Thyroid gland (tissue), 4 donors: ENCODE measurements at regions not wholly inside any gene's neighbourhood (a gene's known extent, or its start where the extent isn't known, plus 50 kb on each side); places are given as distances from the start of the nearest gene placed in this dataset.

Experiments
- DNase-seq, 2 donors: peaks; one replicate each; pipeline ENCODE4 v3.0.0-alpha.2; 2019
- H3K27ac ChIP-seq, 3 donors: fragments of 200-600 bp; sonication (generic); 1 replicate in 2 of 3; 2 replicates in 1 of 3; pipeline ENCODE4 v1.5.1; 2016 to 2019; ENCODE audit warnings: mild to moderate bottlenecking in 1 of 3, moderate library complexity in 1 of 3
- H3K27me3 ChIP-seq: fragments of 200-600 bp; sonication (generic); one replicate; pipeline ENCODE4 v1.5.1; 2019
- H3K36me3 ChIP-seq, 2 donors: fragments of 200-600 bp; sonication (generic); one replicate each; pipeline ENCODE4 v1.5.1; 2016 to 2019
- H3K4me1 ChIP-seq, 2 donors: fragments of 200-600 bp; sonication (generic); one replicate each; pipeline ENCODE4 v1.5.1; 2017 to 2019
- H3K4me3 ChIP-seq, 3 donors: fragments of 200-600 bp; sonication (generic); replicated peaks in 1 of 3; 1 replicate in 2 of 3; 2 replicates in 1 of 3; pipeline ENCODE4 v1.5.1; 2016; ENCODE audit warnings: mild to moderate bottlenecking in 1 of 3
- H3K9me3 ChIP-seq: fragments of 200-600 bp; sonication (generic); one replicate; pipeline ENCODE4 v1.5.1; 2017
- POLR2A ChIP-seq, 2 donors: fragments of 450-650 bp; IDR thresholded peaks; one replicate each; pipeline ENCODE4 v1.6.1; 2017; ENCODE audit warnings: antibody characterized with exemption in 2 of 2, mild to moderate bottlenecking in 2 of 2, moderate library complexity in 1 of 2
- WGBS, 2 donors: methylation state at CpG; one replicate each; pipeline ENCODE4 v1.1.5; 2017; 5-methylcytosine and 5-hydroxymethylcytosine counted together
- intact Hi-C: fragments of 100-400 bp; cut with DNase I; formaldehyde crosslinking; loops from one replicate; pipeline ENCODE4 v1.15.1; 2023
- TF ChIP-seq, protein P1 (sequence below), 6 experiments: fragments of 200-600 bp in 3 of 6; fragments of 450-650 bp in 3 of 6; sonication (generic) in 3 of 6; IDR thresholded peaks; one replicate each; pipeline ENCODE4 v1.5.1; 2016 to 2019; ENCODE audit warnings: antibody characterized with exemption in 6 of 6, mild to moderate bottlenecking in 2 of 6, inconsistent platforms in 1 of 6, moderate library complexity in 1 of 6

GRCh38 chr5:29960323-29960722, 1233.2 kb upstream of the CDH6 start:
- intact Hi-C loops = no loop called here
- no peak for DNase-seq
- Histone ChIP-seq H3K9me3 (no peaks in the 10 kb centered on the region), H3K4me1 (no peaks in the 10 kb centered on the region), H3K27me3 (no peaks in the 10 kb centered on the region), H3K36me3 (no peaks in the 10 kb centered on the region), H3K4me3 (no peak overlapping the region), H3K27ac (no peak overlapping the region)
- 70 to 80% methylated on average over 2 of the region's 2 CpGs for WGBS, 2 donors
- TF ChIP-seq, protein P1, sequence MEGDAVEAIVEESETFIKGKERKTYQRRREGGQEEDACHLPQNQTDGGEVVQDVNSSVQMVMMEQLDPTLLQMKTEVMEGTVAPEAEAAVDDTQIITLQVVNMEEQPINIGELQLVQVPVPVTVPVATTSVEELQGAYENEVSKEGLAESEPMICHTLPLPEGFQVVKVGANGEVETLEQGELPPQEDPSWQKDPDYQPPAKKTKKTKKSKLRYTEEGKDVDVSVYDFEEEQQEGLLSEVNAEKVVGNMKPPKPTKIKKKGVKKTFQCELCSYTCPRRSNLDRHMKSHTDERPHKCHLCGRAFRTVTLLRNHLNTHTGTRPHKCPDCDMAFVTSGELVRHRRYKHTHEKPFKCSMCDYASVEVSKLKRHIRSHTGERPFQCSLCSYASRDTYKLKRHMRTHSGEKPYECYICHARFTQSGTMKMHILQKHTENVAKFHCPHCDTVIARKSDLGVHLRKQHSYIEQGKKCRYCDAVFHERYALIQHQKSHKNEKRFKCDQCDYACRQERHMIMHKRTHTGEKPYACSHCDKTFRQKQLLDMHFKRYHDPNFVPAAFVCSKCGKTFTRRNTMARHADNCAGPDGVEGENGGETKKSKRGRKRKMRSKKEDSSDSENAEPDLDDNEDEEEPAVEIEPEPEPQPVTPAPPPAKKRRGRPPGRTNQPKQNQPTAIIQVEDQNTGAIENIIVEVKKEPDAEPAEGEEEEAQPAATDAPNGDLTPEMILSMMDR (IDR thresholded peaks at IDR 0.05) = no peak
- no peak for TF ChIP-seq POLR2A (IDR thresholded peaks at IDR 0.05)

DNA sequence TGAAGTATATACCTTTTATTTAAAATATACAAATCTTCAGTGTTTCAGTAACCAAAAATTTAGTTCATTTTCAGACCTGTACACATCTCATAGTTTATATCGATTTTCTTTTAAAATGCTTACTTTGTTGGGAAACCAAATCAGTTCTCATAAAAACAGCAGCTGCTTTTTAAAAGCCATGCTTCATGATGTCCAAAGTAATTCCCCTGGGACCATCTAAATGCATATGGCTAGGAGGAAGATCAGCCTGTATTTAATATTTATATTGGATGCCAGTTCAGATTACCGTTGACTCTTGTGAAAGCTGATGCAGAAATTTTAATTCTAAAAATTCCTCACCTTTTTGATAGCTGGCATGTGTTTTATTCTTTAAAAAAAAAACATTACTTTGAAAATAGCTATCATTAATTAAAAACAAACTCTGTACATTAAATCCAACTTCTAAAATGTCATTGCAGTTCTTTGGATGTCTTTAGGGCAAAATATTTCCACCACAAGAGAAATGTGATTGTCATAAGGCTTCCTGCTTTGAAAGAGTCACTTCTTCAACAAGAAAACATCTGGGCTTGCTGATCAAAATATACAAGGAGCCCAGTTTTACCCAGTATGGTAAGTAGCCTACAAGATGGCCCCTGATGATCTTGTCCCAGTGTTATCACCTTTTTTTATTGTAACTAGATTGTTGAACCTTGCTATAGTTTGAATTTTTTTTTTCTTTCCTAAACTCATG, 1242.9 kb upstream of the CDH6 start:
- H3K36me3 ChIP-seq = no peaks in the 10 kb centered on the region
- H3K27me3 ChIP-seq = no peaks in the 10 kb centered on the region

DNA sequence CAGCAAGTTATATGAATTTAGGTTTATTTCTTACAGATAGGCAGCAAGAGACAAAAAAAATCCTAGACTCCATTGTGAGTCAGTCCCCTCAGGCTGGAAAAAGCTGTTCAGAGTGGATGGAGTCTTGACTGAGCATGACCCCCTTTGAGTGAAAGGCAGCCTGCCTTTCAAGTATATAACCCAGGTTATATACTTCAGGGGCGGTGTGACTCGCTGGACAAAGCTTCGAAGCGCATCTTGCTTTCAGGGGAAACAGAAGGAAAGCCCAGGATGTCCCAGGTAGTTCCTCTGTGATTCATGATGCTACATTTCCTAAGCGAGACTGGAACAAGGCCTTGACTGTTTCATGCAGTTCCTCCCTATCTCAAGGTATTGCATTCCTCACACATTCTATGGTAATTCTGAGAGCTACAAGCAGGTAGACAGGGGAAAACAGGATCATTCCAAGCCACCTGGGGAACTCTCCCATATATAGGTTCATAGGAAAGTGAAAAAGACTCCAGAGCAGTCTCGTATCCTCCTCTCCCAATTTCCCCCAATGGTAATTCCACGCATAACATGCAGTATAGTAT, 1244.1 kb upstream of the CDH6 start:
- WGBS, 2 donors = 79 to 84% methylated on average over 7 of the region's 7 CpGs
- Histone ChIP-seq H3K4me3 (no peak overlapping the region), H3K27me3 (no peaks in the 10 kb centered on the region), H3K9me3 (no peaks in the 10 kb centered on the region), H3K4me1 (no peaks in the 10 kb centered on the region), H3K27ac (no peak overlapping the region), H3K36me3 (no peaks in the 10 kb centered on the region)
- intact Hi-C loops = no loop called here
- no peak for DNase-seq
- TF ChIP-seq, protein P1 (IDR thresholded peaks at IDR 0.05) = no peak
- no peak for TF ChIP-seq POLR2A (IDR thresholded peaks at IDR 0.05)

More for the DNA sequence above, 1242.9 kb upstream of the CDH6 start:
- no peak overlapping the region for H3K27ac ChIP-seq
- TF ChIP-seq, protein P1 (IDR thresholded peaks at IDR 0.05) = no peak
- no peak for TF ChIP-seq POLR2A (IDR thresholded peaks at IDR 0.05)
- no peak overlapping the region for H3K4me3 ChIP-seq
- H3K4me1 ChIP-seq = no peaks in the 10 kb centered on the region
- intact Hi-C loops = no loop called here
- 77 to 88% methylated on average over 2 of the region's 2 CpGs for WGBS, 2 donors
- no peaks in the 10 kb centered on the region for H3K9me3 ChIP-seq
- DNase-seq = no peak

DNA sequence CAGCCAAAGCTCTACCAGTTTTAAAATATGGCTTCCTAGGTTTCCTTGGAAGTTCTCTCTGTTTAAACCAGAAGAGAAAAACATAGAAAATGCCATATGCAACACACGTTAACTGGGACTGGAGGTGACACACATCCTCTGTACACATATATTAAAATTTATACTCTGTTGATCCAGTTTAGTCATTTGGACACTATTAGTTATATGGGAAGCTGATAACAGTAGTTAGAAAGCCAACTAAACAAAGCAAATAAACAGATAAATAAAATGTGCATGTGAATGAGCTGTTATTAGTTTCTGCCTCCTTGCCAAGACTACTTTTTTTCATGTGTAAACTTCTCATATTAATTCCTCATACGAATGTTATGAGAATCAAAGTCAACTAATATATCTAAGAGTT, 1249.2 kb upstream of the CDH6 start:
- no peaks in the 10 kb centered on the region for H3K27me3 ChIP-seq
- H3K4me3 ChIP-seq = no peak overlapping the region
- DNase-seq = no peak
- H3K36me3 ChIP-seq = no peaks in the 10 kb centered on the region
- no peaks in the 10 kb centered on the region for H3K9me3 ChIP-seq
- no peak overlapping the region for H3K27ac ChIP-seq
- no peaks in the 10 kb centered on the region for H3K4me1 ChIP-seq
- TF ChIP-seq, protein P1 (IDR thresholded peaks at IDR 0.05) = no peak
- TF ChIP-seq POLR2A (IDR thresholded peaks at IDR 0.05) = no peak
- intact Hi-C loops = no loop called here
- 86 to 89% methylated on average over 2 of the region's 2 CpGs for WGBS, 2 donors

GRCh38 chr5:29942089-29942488, 1251.4 kb upstream of the CDH6 start:
- Histone ChIP-seq H3K4me3 (no peak overlapping the region), H3K4me1 (no peaks in the 10 kb centered on the region), H3K9me3 (no peaks in the 10 kb centered on the region), H3K36me3 (no peaks in the 10 kb centered on the region), H3K27me3 (no peaks in the 10 kb centered on the region), H3K27ac (no peak overlapping the region)
- intact Hi-C loops = no loop called here
- TF ChIP-seq, protein P1 (IDR thresholded peaks at IDR 0.05) = no peak
- TF ChIP-seq POLR2A (IDR thresholded peaks at IDR 0.05) = no peak
- WGBS, 2 donors = 66 to 71% methylated on average over 3 of the region's 3 CpGs
- no peak for DNase-seq
